Activated CD8-positive, alpha-beta memory T cell treated with anti-CD3 and anti-CD28 coated beads for 24 hours (primary cell): ENCODE measurements at regions not wholly inside any gene's neighbourhood (a gene's known extent, or its start where the extent isn't known, plus 50 kb on each side); places are given as distances from the start of the nearest gene placed in this dataset.

Experiments used
- DNase-seq: peaks from one replicate; pipeline ENCODE4 v3.0.0-alpha.2; 2020

- DNase-seq, result no peak
Observed at GRCh38 chr7:106165337-106165736, 53.2 kb upstream of the SYPL1 start.

GRCh38 chr7:106163257-106163656, 51.1 kb upstream of the SYPL1 start:
- DNase-seq, result no peak
